ENCODE measurements at regions not wholly inside any gene's neighbourhood (a gene's known extent, or its start where the extent isn't known, plus 50 kb on each side); places are given as distances from the start of the nearest gene placed in this dataset.

GRCh38 chr11:81331611-81332235 lies 1401.9 kb downstream of the FAM181B start (continued):
- TF ChIP-seq ZNF646 (CRISPR knock-in tag; IDR thresholded peaks at IDR 0.05) (no peak), ZNF562 (CRISPR knock-in tag; IDR thresholded peaks at IDR 0.05; ENCODE audit: borderline replicate concordance) (no peak), JUN (CRISPR knock-in tag; IDR thresholded peaks at IDR 0.05) (no peak), TBL1XR1 (IDR thresholded peaks at IDR 0.05; ENCODE audit: borderline replicate concordance, low read length, partially characterized antibody) (no peak), TCF7L2 (IDR thresholded peaks at IDR 0.05; ENCODE audit: low read depth, low read length) (no peak), ZNF501 (CRISPR knock-in tag; IDR thresholded peaks at IDR 0.05) (no peak), ZBTB8A (CRISPR knock-in tag; IDR thresholded peaks at IDR 0.05; ENCODE audit: borderline replicate concordance, low read depth) (no peak), MLXIP (CRISPR knock-in tag; IDR thresholded peaks at IDR 0.05; ENCODE audit: borderline replicate concordance) (no peak), KMT2A (CRISPR knock-in tag; IDR thresholded peaks at IDR 0.05) (no peak), TERF1 (CRISPR knock-in tag; IDR thresholded peaks at IDR 0.05) (no peak)
